ENCODE measurements at regions not wholly inside any gene's neighbourhood (a gene's known extent, or its start where the extent isn't known, plus 50 kb on each side); places are given as distances from the start of the nearest gene placed in this dataset.

- H3K4me1 ChIP-seq (ENCODE audit: control insufficient read depth, insufficient read depth, low read length) = no peaks in the 10 kb centered on the region
- no peaks in the 10 kb centered on the region for H3K36me3 ChIP-seq (ENCODE audit: control insufficient read depth, insufficient read depth, low read length)
- H3K9ac ChIP-seq (ENCODE audit: low read depth, low read length) = no peak overlapping the region
- H3K27ac ChIP-seq (ENCODE audit: low read depth, low read length) = no peak overlapping the region
- H3K9me3 ChIP-seq (ENCODE audit: control insufficient read depth, insufficient read depth, low read length) = no peaks in the 10 kb centered on the region
- no peak overlapping the region for H3K4me3 ChIP-seq (ENCODE audit: low read depth, low read length)
- H3K27me3 ChIP-seq (ENCODE audit: control insufficient read depth, insufficient read depth, low read length) = no peaks in the 10 kb centered on the region
Observed at GRCh38 chr6:92130944-92131343, 1288.4 kb downstream of the EPHA7 start.

DNA sequence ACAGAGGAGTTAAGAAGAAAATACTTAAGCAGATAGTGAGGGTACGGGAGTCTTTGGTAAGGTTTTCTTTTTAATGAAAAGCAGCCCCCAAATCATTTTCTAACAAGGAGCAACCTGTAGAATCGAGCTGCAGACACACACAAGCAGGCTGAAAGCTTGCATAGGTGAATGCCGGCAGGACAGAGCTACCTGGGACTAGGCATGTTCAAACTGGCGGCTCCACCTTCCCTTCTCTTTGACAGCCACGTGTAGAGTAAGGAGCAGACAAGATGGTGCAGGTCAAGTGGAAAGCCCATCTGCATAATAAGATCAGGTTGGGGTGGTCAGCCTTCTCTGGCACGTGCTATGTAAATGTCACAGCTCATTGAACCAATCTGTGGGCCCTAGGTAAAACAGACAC, 1292.4 kb downstream of the EPHA7 start:
- Histone ChIP-seq H3K4me3 (ENCODE audit: low read depth, low read length) (no peak overlapping the region), H3K4me1 (ENCODE audit: control insufficient read depth, insufficient read depth, low read length) (peaks cover 6% of the 10 kb centered on the region; the same call in 1 of the 2 replicates), H3K27me3 (ENCODE audit: control insufficient read depth, insufficient read depth, low read length) (no peaks in the 10 kb centered on the region), H3K27ac (ENCODE audit: low read depth, low read length) (no peak overlapping the region), H3K9me3 (ENCODE audit: control insufficient read depth, insufficient read depth, low read length) (no peaks in the 10 kb centered on the region), H3K9ac (ENCODE audit: low read depth, low read length) (no peak overlapping the region), H3K36me3 (ENCODE audit: control insufficient read depth, insufficient read depth, low read length) (no peaks in the 10 kb centered on the region)

DNA sequence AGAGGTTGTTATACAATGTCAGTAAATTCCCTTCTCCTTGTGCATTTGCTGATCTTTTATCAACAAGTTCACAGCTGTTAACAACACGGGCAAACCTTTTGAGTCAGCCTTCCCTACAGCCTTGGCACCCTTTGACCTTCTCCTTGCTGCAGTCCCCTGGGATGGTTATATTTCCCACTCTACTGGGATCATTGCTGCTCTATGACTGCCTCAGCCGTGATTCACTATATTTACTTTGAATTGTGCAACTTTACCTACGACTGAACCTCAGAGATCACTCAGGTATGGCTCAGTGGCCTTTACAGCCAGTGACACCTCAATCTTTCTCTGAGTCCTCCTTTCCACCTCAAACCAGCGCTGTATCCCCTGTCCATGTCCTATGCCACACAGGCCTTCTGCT, 1293.3 kb downstream of the EPHA7 start:
- Histone ChIP-seq H3K9ac (ENCODE audit: low read depth, low read length) (no peak overlapping the region), H3K27me3 (ENCODE audit: control insufficient read depth, insufficient read depth, low read length) (no peaks in the 10 kb centered on the region), H3K9me3 (ENCODE audit: control insufficient read depth, insufficient read depth, low read length) (no peaks in the 10 kb centered on the region), H3K36me3 (ENCODE audit: control insufficient read depth, insufficient read depth, low read length) (no peaks in the 10 kb centered on the region), H3K4me3 (ENCODE audit: low read depth, low read length) (no peak overlapping the region), H3K27ac (ENCODE audit: low read depth, low read length) (no peak overlapping the region), H3K4me1 (ENCODE audit: control insufficient read depth, insufficient read depth, low read length) (peaks cover 6% of the 10 kb centered on the region; the same call in 1 of the 2 replicates)

DNA sequence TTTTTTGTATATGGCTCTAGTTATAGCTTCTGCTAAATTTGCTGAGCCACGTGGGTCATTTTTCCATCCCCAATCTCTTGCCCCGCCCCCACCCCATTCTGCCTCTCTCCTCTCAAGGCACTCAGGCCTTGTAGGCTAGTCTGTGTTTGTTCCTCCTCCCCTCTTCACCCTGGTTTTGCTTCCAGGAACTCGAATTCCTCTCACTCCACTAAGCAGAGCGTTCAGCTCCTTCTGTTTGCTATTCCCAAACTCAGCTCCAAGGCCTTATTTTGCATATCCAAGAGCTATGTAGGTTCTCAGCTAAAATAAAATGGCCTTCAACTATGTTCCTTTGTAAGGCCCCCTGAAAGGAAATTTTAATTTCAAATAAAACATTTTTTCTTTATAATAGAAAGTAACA, 1293.7 kb downstream of the EPHA7 start:
- Histone ChIP-seq H3K9ac (ENCODE audit: low read depth, low read length) (no peak overlapping the region), H3K27ac (ENCODE audit: low read depth, low read length) (no peak overlapping the region), H3K27me3 (ENCODE audit: control insufficient read depth, insufficient read depth, low read length) (no peaks in the 10 kb centered on the region), H3K4me1 (ENCODE audit: control insufficient read depth, insufficient read depth, low read length) (peaks cover 6% of the 10 kb centered on the region; the same call in 1 of the 2 replicates), H3K36me3 (ENCODE audit: control insufficient read depth, insufficient read depth, low read length) (no peaks in the 10 kb centered on the region), H3K9me3 (ENCODE audit: control insufficient read depth, insufficient read depth, low read length) (no peaks in the 10 kb centered on the region), H3K4me3 (ENCODE audit: low read depth, low read length) (no peak overlapping the region)

- Histone ChIP-seq H3K4me1 (ENCODE audit: control insufficient read depth, insufficient read depth, low read length) (peaks cover 6% of the 10 kb centered on the region; the same call in 1 of the 2 replicates), H3K27ac (ENCODE audit: low read depth, low read length) (no peak overlapping the region), H3K9me3 (ENCODE audit: control insufficient read depth, insufficient read depth, low read length) (no peaks in the 10 kb centered on the region), H3K36me3 (ENCODE audit: control insufficient read depth, insufficient read depth, low read length) (no peaks in the 10 kb centered on the region), H3K9ac (ENCODE audit: low read depth, low read length) (no peak overlapping the region), H3K27me3 (ENCODE audit: control insufficient read depth, insufficient read depth, low read length) (no peaks in the 10 kb centered on the region), H3K4me3 (ENCODE audit: low read depth, low read length) (no peak overlapping the region)
Observed at GRCh38 chr6:92124200-92124651, 1295.1 kb downstream of the EPHA7 start.

GRCh38 chr6:92122746-92123145, 1296.6 kb downstream of the EPHA7 start:
- no peak overlapping the region for H3K9ac ChIP-seq (ENCODE audit: low read depth, low read length)
- peaks cover 6% of the 10 kb centered on the region; the same call in 1 of the 2 replicates for H3K4me1 ChIP-seq (ENCODE audit: control insufficient read depth, insufficient read depth, low read length)
- no peaks in the 10 kb centered on the region for H3K27me3 ChIP-seq (ENCODE audit: control insufficient read depth, insufficient read depth, low read length)
- H3K36me3 ChIP-seq (ENCODE audit: control insufficient read depth, insufficient read depth, low read length) = no peaks in the 10 kb centered on the region
- no peak overlapping the region for H3K27ac ChIP-seq (ENCODE audit: low read depth, low read length)
- no peaks in the 10 kb centered on the region for H3K9me3 ChIP-seq (ENCODE audit: control insufficient read depth, insufficient read depth, low read length)
- no peak overlapping the region for H3K4me3 ChIP-seq (ENCODE audit: low read depth, low read length)

DNA sequence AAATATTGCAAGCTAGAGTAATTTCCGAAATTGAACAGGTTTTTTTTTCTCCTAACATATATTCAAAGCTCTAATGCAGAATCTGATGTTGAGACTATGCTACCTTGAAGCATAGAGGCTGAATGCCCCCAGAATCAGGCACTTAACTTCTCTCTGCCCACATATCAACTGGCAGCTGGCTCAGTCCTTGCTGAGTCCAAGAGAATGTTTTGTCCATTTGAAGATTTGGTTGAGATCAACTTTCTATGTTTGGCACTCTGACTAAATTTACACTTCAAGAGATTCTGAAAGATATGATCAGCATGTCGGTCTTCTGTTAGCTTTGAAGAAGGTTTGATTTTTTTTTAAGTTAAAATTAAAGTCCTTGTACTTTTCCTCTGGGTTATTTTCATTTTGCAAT, 1298.1 kb downstream of the EPHA7 start:
- H3K9me3 ChIP-seq (ENCODE audit: control insufficient read depth, insufficient read depth, low read length) = no peaks in the 10 kb centered on the region
- no peaks in the 10 kb centered on the region for H3K36me3 ChIP-seq (ENCODE audit: control insufficient read depth, insufficient read depth, low read length)
- peaks cover 8% of the 10 kb centered on the region for H3K4me1 ChIP-seq (ENCODE audit: control insufficient read depth, insufficient read depth, low read length)
- no peak overlapping the region for H3K4me3 ChIP-seq (ENCODE audit: low read depth, low read length)
- no peak overlapping the region for H3K9ac ChIP-seq (ENCODE audit: low read depth, low read length)
- no peak overlapping the region for H3K27ac ChIP-seq (ENCODE audit: low read depth, low read length)
- no peaks in the 10 kb centered on the region for H3K27me3 ChIP-seq (ENCODE audit: control insufficient read depth, insufficient read depth, low read length)

GRCh38 chr6:92117800-92118199, 1301.6 kb downstream of the EPHA7 start:
- H3K27me3 ChIP-seq (ENCODE audit: control insufficient read depth, insufficient read depth, low read length) = no peaks in the 10 kb centered on the region

GRCh38 chr6:92114797-92115196, 1304.6 kb downstream of the EPHA7 start:
- Histone ChIP-seq H3K4me1 (ENCODE audit: control insufficient read depth, insufficient read depth, low read length) (peaks cover 14% of the 10 kb centered on the region), H3K27me3 (ENCODE audit: control insufficient read depth, insufficient read depth, low read length) (no peaks in the 10 kb centered on the region), H3K27ac (ENCODE audit: low read depth, low read length) (no peak overlapping the region), H3K9me3 (ENCODE audit: control insufficient read depth, insufficient read depth, low read length) (no peaks in the 10 kb centered on the region), H3K4me3 (ENCODE audit: low read depth, low read length) (no peak overlapping the region), H3K9ac (ENCODE audit: low read depth, low read length) (no peak overlapping the region), H3K36me3 (ENCODE audit: control insufficient read depth, insufficient read depth, low read length) (no peaks in the 10 kb centered on the region)

More at GRCh38 chr6:92117800-92118199, 1301.6 kb downstream of the EPHA7 start:
- no peak overlapping the region for H3K9ac ChIP-seq (ENCODE audit: low read depth, low read length)
- H3K4me3 ChIP-seq (ENCODE audit: low read depth, low read length) = no peak overlapping the region
- H3K4me1 ChIP-seq (ENCODE audit: control insufficient read depth, insufficient read depth, low read length) = peaks cover 13% of the 10 kb centered on the region
- H3K9me3 ChIP-seq (ENCODE audit: control insufficient read depth, insufficient read depth, low read length) = no peaks in the 10 kb centered on the region
- H3K36me3 ChIP-seq (ENCODE audit: control insufficient read depth, insufficient read depth, low read length) = no peaks in the 10 kb centered on the region
- H3K27ac ChIP-seq (ENCODE audit: low read depth, low read length) = no peak overlapping the region

- no peak overlapping the region for H3K27ac ChIP-seq (ENCODE audit: low read depth, low read length)
- no peaks in the 10 kb centered on the region for H3K36me3 ChIP-seq (ENCODE audit: control insufficient read depth, insufficient read depth, low read length)
- peaks cover 18% of the 10 kb centered on the region for H3K4me1 ChIP-seq (ENCODE audit: control insufficient read depth, insufficient read depth, low read length)
- no peaks in the 10 kb centered on the region for H3K27me3 ChIP-seq (ENCODE audit: control insufficient read depth, insufficient read depth, low read length)
- no peak overlapping the region for H3K4me3 ChIP-seq (ENCODE audit: low read depth, low read length)
- no peaks in the 10 kb centered on the region for H3K9me3 ChIP-seq (ENCODE audit: control insufficient read depth, insufficient read depth, low read length)
- no peak overlapping the region for H3K9ac ChIP-seq (ENCODE audit: low read depth, low read length)
Observed at GRCh38 chr6:92114091-92114675, 1305.2 kb downstream of the EPHA7 start.

- Histone ChIP-seq H3K4me1 (ENCODE audit: control insufficient read depth, insufficient read depth, low read length) (peaks cover 17% of the 10 kb centered on the region), H3K36me3 (ENCODE audit: control insufficient read depth, insufficient read depth, low read length) (no peaks in the 10 kb centered on the region), H3K9ac (ENCODE audit: low read depth, low read length) (no peak overlapping the region), H3K27me3 (ENCODE audit: control insufficient read depth, insufficient read depth, low read length) (no peaks in the 10 kb centered on the region), H3K4me3 (ENCODE audit: low read depth, low read length) (no peak overlapping the region), H3K9me3 (ENCODE audit: control insufficient read depth, insufficient read depth, low read length) (no peaks in the 10 kb centered on the region), H3K27ac (ENCODE audit: low read depth, low read length) (no peak overlapping the region)
Observed at GRCh38 chr6:92111386-92111785, 1308.0 kb downstream of the EPHA7 start.

Measured in HUES48 (cell line).